ENCODE measurements at regions not wholly inside any gene's neighbourhood (a gene's known extent, or its start where the extent isn't known, plus 50 kb on each side); places are given as distances from the start of the nearest gene placed in this dataset.

GRCh38 chr13:88450515-88450914 lies 779.3 kb downstream of the SLITRK5 start:
- no peak overlapping the region for H3K4me3 ChIP-seq
- intact Hi-C loops (cut with DNase I) = no loop called here
- DNase-seq (no peak), ATAC-seq (no peak)
- no peak for TF ChIP-seq CTCF (IDR thresholded peaks at IDR 0.05)
- H3K9me3 ChIP-seq = no peaks in the 10 kb centered on the region
- no peak overlapping the region for H3K27ac ChIP-seq
- H3K36me3 ChIP-seq = no peaks in the 10 kb centered on the region
- no peaks in the 10 kb centered on the region for H3K27me3 ChIP-seq (ENCODE audit: low read depth)
- H3K4me1 ChIP-seq = no peaks in the 10 kb centered on the region

DNA sequence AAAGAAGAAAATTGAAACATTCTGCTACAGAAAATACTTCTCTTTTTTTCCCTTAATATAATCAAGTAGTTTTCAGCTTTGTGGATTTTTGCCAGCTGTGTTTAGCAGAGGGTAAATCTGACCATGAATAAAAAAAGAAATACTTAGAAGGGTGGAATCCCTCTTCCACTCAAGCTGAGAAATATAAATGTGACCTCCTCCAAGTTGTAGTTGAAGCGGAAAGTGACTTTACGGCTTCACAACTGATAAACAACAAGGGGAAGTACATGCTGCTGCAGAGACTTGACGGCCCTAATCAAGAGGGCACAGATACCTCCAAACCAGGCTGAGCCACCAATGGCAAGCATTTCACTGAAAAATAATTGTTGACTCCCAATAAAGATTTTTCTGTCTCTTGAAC lies 785.0 kb downstream of the SLITRK5 start:
- no peak for ATAC-seq
- H3K27ac ChIP-seq = no peak overlapping the region
- DNase-seq = no peak
- no peak for TF ChIP-seq CTCF (IDR thresholded peaks at IDR 0.05)
- H3K4me3 ChIP-seq = no peak overlapping the region
- intact Hi-C loops (cut with DNase I) = no loop called here
- H3K9me3 ChIP-seq = no peaks in the 10 kb centered on the region
- no peaks in the 10 kb centered on the region for H3K27me3 ChIP-seq (ENCODE audit: low read depth)
- no peaks in the 10 kb centered on the region for H3K36me3 ChIP-seq
- no peaks in the 10 kb centered on the region for H3K4me1 ChIP-seq

DNA sequence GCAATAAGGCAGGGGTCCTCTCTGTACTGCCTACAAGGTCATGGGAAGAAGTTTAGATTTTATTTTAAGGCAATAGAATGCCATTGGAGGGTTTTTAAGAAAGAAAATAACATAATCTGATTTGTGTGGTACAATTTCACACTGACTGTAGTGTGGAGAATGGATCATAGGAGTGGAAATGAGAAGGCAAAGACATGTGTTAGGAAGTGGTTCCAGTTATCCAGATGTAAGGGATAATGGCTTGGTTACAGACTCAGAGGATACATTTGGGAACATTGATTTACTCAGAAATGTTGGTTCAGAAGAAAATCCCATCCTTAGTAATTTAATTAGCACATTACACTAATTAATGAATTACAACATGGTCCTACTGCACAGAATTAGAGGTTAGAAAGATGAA lies 788.2 kb downstream of the SLITRK5 start:
- intact Hi-C loops (cut with DNase I) = no loop called here

GRCh38 chr13:88461272-88462009 lies 790.3 kb downstream of the SLITRK5 start:
- Histone ChIP-seq H3K27me3 (ENCODE audit: low read depth) (no peaks in the 10 kb centered on the region), H3K9me3 (no peaks in the 10 kb centered on the region), H3K27ac (no peak overlapping the region), H3K4me1 (no peaks in the 10 kb centered on the region), H3K4me3 (no peak overlapping the region), H3K36me3 (no peaks in the 10 kb centered on the region)
- intact Hi-C loops (cut with DNase I) = no loop called here
- DNase-seq (no peak), ATAC-seq (no peak)
- TF ChIP-seq CTCF (IDR thresholded peaks at IDR 0.05) = no peak

More for the DNA sequence above, 788.2 kb downstream of the SLITRK5 start:
- H3K9me3 ChIP-seq = no peaks in the 10 kb centered on the region
- H3K4me1 ChIP-seq = no peaks in the 10 kb centered on the region
- ATAC-seq = no peak
- no peaks in the 10 kb centered on the region for H3K27me3 ChIP-seq (ENCODE audit: low read depth)
- H3K36me3 ChIP-seq = no peaks in the 10 kb centered on the region
- no peak for TF ChIP-seq CTCF (IDR thresholded peaks at IDR 0.05)
- H3K4me3 ChIP-seq = no peak overlapping the region
- H3K27ac ChIP-seq = no peak overlapping the region
- DNase-seq = no peak

- no peak overlapping the region for H3K27ac ChIP-seq
- no peaks in the 10 kb centered on the region for H3K4me1 ChIP-seq
- H3K27me3 ChIP-seq (ENCODE audit: low read depth) = no peaks in the 10 kb centered on the region
- intact Hi-C loops (cut with DNase I) = no loop called here
- DNase-seq = no peak
- no peak for TF ChIP-seq CTCF (IDR thresholded peaks at IDR 0.05)
- no peak for ATAC-seq
- no peaks in the 10 kb centered on the region for H3K9me3 ChIP-seq
- H3K4me3 ChIP-seq = no peak overlapping the region
- H3K36me3 ChIP-seq = no peaks in the 10 kb centered on the region
Measured at GRCh38 chr13:88464851-88465250, 793.7 kb downstream of the SLITRK5 start.

Data from lower lobe of right lung (tissue), 2 donors.